ENCODE measurements at regions not wholly inside any gene's neighbourhood (a gene's known extent, or its start where the extent isn't known, plus 50 kb on each side); places are given as distances from the start of the nearest gene placed in this dataset.

- WGBS, 2 donors, result 60 to 88% methylated on average over 1 of the region's 1 CpG
- Histone ChIP-seq H3K36me3 (no peaks in the 10 kb centered on the region), H3K9me3 (no peaks in the 10 kb centered on the region), H3K27ac (no peak overlapping the region), H3K27me3 (peaks cover 0 to 3% (median 0%) of the 10 kb centered on the region in 4 donors), H3K4me3 (no peak overlapping the region), H3K4me1 (no peaks in the 10 kb centered on the region)
- no peak for TF ChIP-seq POLR2A (IDR thresholded peaks at IDR 0.05)
- TF ChIP-seq CTCF (IDR thresholded peaks at IDR 0.05), result no peak
- intact Hi-C loops (cut with DNase I), result no loop called here
- no peak for DNase-seq
Observed at GRCh38 chr6:159380114-159380513, 210.9 kb downstream of the FNDC1 start.

GRCh38 chr6:159378411-159379328 is 209.5 kb downstream of the FNDC1 start:
- no peak for DNase-seq
- no peaks in the 10 kb centered on the region for H3K4me1 ChIP-seq
- 70 to 76% methylated on average over 9 of the region's 10 CpGs for WGBS, 2 donors
- peaks cover 0 to 3% (median 0%) of the 10 kb centered on the region in 4 donors for H3K27me3 ChIP-seq
- intact Hi-C loops (cut with DNase I), result no loop called here
- no peaks in the 10 kb centered on the region for H3K36me3 ChIP-seq
- H3K27ac ChIP-seq, result peak overlapping the region in 1 of 4 donors; percentile 9
- no peaks in the 10 kb centered on the region for H3K9me3 ChIP-seq
- no peak overlapping the region for H3K4me3 ChIP-seq
- TF ChIP-seq POLR2A (IDR thresholded peaks at IDR 0.05) (no peak), CTCF (IDR thresholded peaks at IDR 0.05) (no peak)

GRCh38 chr6:159376516-159377158 is 207.4 kb downstream of the FNDC1 start:
- Histone ChIP-seq H3K4me3 (no peak overlapping the region), H3K36me3 (no peaks in the 10 kb centered on the region), H3K9me3 (no peaks in the 10 kb centered on the region), H3K27me3 (peaks cover 0 to 3% (median 0%) of the 10 kb centered on the region in 4 donors), H3K4me1 (no peaks in the 10 kb centered on the region), H3K27ac (no peak overlapping the region)
- DNase-seq, result no peak
- no peak for TF ChIP-seq CTCF (IDR thresholded peaks at IDR 0.05)
- TF ChIP-seq POLR2A (IDR thresholded peaks at IDR 0.05), result no peak
- intact Hi-C loops (cut with DNase I), result no loop called here
- 17 to 39% methylated on average over 4 to 7 of the region's 9 CpGs for WGBS, 2 donors

- Histone ChIP-seq H3K36me3 (no peaks in the 10 kb centered on the region), H3K9me3 (peaks cover 0 to 7% (median 5%) of the 10 kb centered on the region in 3 donors), H3K4me3 (no peak overlapping the region), H3K27me3 (no peaks in the 10 kb centered on the region), H3K4me1 (no peaks in the 10 kb centered on the region), H3K27ac (no peak overlapping the region)
- intact Hi-C loops (cut with DNase I), result no loop called here
- TF ChIP-seq POLR2A (IDR thresholded peaks at IDR 0.05), result no peak
- TF ChIP-seq CTCF (IDR thresholded peaks at IDR 0.05), result no peak
- 87 to 91% methylated on average over 6 to 14 of the region's 19 CpGs for WGBS, 2 donors
- DNase-seq, result no peak
Observed at GRCh38 chr6:159375014-159375413, 205.8 kb downstream of the FNDC1 start.

GRCh38 chr6:159373670-159374069 is 204.5 kb downstream of the FNDC1 start:
- WGBS, 2 donors, result 77 to 83% methylated on average over 5 to 6 of the region's 6 CpGs
- peaks cover 0 to 15% (median 14%) of the 10 kb centered on the region in 3 donors for H3K9me3 ChIP-seq
- H3K27ac ChIP-seq, result no peak overlapping the region
- no peak overlapping the region for H3K4me3 ChIP-seq
- no peak for TF ChIP-seq POLR2A (IDR thresholded peaks at IDR 0.05)
- TF ChIP-seq CTCF (IDR thresholded peaks at IDR 0.05), result no peak
- no peaks in the 10 kb centered on the region for H3K27me3 ChIP-seq
- DNase-seq, result no peak
- intact Hi-C loops (cut with DNase I), result no loop called here
- no peaks in the 10 kb centered on the region for H3K36me3 ChIP-seq
- no peaks in the 10 kb centered on the region for H3K4me1 ChIP-seq
